ENCODE measurements at regions not wholly inside any gene's neighbourhood (a gene's known extent, or its start where the extent isn't known, plus 50 kb on each side); places are given as distances from the start of the nearest gene placed in this dataset.
"Not testable (repeated sequence)": the region's sequence is repeated elsewhere in the genome, so short reads cannot be mapped to it uniquely, and the experiment has no call there.

- DNase-seq (ENCODE audit: low read depth): no peak
These were observed 108.7 kb downstream of the LHX2 start for GRCh38 chr9:124120272-124120671.

DNA sequence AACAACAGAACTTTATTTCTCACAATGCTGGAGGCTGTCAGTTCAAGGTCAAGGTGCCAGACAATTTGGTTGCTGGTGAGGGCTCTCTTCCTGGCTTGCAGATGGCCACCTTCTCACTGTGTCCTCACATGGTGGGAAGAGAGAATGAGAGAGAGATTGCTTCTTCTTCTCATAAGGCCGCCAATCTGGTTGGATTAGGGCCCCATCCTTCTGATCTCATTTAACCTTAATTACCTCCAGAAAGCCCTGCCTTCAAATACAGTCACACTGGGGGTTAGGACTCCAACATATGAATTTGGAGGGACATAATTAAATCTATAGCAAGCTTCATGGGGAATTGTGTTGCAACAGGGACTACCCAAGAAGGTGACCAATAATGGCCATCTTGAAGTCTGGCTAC is 110.2 kb downstream of the LHX2 start:
- no peak for DNase-seq (ENCODE audit: low read depth)
- TF ChIP-seq, protein P1, sequence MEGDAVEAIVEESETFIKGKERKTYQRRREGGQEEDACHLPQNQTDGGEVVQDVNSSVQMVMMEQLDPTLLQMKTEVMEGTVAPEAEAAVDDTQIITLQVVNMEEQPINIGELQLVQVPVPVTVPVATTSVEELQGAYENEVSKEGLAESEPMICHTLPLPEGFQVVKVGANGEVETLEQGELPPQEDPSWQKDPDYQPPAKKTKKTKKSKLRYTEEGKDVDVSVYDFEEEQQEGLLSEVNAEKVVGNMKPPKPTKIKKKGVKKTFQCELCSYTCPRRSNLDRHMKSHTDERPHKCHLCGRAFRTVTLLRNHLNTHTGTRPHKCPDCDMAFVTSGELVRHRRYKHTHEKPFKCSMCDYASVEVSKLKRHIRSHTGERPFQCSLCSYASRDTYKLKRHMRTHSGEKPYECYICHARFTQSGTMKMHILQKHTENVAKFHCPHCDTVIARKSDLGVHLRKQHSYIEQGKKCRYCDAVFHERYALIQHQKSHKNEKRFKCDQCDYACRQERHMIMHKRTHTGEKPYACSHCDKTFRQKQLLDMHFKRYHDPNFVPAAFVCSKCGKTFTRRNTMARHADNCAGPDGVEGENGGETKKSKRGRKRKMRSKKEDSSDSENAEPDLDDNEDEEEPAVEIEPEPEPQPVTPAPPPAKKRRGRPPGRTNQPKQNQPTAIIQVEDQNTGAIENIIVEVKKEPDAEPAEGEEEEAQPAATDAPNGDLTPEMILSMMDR (IDR thresholded peaks at IDR 0.05; ENCODE audit: insufficient read depth, low read depth, low read length, missing control alignments): no peak
- H3K4me3 ChIP-seq (ENCODE audit: low read length): no peak overlapping the region

More at GRCh38 chr9:124120272-124120671, 108.7 kb downstream of the LHX2 start:
- TF ChIP-seq, protein P1 (IDR thresholded peaks at IDR 0.05; ENCODE audit: insufficient read depth, low read depth, low read length, missing control alignments): no peak
- no peak overlapping the region for H3K4me3 ChIP-seq (ENCODE audit: low read length)

- DNase-seq (ENCODE audit: low read depth): no peak
- TF ChIP-seq, protein P1 (IDR thresholded peaks at IDR 0.05; ENCODE audit: insufficient read depth, low read depth, low read length, missing control alignments): no peak
- no peak overlapping the region for H3K4me3 ChIP-seq (ENCODE audit: low read length)
These were observed 110.8 kb downstream of the LHX2 start for GRCh38 chr9:124122321-124122720.

- DNase-seq (ENCODE audit: low read depth): no peak
- H3K4me3 ChIP-seq (ENCODE audit: low read length): no peak overlapping the region
- TF ChIP-seq, protein P1 (IDR thresholded peaks at IDR 0.05; ENCODE audit: insufficient read depth, low read depth, low read length, missing control alignments): peak; percentile 21
These were observed 111.4 kb downstream of the LHX2 start for GRCh38 chr9:124122813-124123462.

- not testable (repeated sequence) for H3K4me3 ChIP-seq (ENCODE audit: low read length); DNase-seq (ENCODE audit: low read depth)
These were observed 112.1 kb downstream of the LHX2 start for GRCh38 chr9:124123621-124124020.

DNA sequence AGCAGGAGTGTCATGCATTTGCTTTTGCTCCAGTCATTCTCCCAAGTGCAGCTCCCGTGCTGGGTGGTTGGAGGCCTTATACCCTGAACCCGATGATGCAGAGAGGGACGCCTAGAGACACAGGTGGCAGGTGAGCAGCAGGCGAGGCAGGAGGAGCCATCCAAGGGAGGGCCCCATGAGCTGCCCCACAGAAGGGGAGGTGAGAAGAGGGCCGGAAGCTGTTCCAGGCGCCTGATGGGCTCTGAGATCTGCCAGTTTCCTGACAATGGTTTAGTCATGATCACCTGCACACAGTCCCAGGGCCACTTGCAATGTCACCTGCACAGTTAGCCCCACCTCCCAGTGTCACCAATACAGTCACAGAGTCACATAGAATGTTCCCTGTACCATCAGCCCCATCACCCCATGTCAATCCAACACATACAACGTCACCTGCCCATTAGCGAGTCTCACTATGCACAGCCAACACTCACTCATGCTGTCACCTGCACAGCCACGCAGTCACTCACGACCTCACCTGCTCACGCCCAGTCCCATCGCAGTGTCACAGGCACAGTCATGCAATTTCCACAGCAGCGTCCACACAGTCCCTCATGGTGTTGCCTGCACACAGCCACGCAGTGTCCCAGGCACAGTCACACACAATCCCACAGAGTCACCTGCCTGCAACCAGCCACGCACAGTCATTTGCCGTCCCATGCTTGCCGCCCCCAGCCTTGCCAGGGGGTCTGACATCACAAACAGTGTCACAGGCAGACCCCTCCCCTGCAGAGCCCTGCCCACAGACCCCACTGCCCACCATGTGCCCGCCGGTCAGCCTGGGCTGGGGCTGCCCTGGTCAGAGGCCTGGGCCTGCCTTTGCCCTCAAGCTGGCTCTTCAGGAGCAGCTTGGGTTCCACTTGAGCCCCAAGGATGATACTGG is 113.4 kb downstream of the LHX2 start:
- no peak for DNase-seq (ENCODE audit: low read depth)

DNA sequence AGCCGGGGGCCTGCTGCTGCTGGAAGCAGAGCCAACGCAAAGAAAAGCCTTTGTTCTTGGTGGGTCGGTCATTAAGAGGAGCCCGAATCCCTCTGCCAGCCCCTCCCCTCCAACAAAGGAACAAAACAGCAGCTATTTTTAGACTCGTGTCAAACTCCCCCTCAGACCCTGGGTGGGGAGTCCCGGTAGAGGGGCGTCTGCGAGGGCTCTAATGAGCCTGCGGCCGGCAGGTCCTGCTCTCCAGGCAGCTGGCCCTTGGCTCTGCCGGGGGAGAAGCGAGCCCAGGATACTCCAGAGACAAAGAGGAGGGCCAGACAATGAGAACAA is 114.0 kb downstream of the LHX2 start:
- TF ChIP-seq, protein P1 (IDR thresholded peaks at IDR 0.05; ENCODE audit: insufficient read depth, low read depth, low read length, missing control alignments): no peak
- no peak overlapping the region for H3K4me3 ChIP-seq (ENCODE audit: low read length)
- no peak for DNase-seq (ENCODE audit: low read depth)

More for the DNA sequence above, 113.4 kb downstream of the LHX2 start:
- TF ChIP-seq, protein P1 (IDR thresholded peaks at IDR 0.05; ENCODE audit: insufficient read depth, low read depth, low read length, missing control alignments): no peak
- H3K4me3 ChIP-seq (ENCODE audit: low read length): no peak overlapping the region

All from epithelial cell of esophagus (primary cell).